ENCODE measurements at regions not wholly inside any gene's neighbourhood (a gene's known extent, or its start where the extent isn't known, plus 50 kb on each side); places are given as distances from the start of the nearest gene placed in this dataset.

DNA sequence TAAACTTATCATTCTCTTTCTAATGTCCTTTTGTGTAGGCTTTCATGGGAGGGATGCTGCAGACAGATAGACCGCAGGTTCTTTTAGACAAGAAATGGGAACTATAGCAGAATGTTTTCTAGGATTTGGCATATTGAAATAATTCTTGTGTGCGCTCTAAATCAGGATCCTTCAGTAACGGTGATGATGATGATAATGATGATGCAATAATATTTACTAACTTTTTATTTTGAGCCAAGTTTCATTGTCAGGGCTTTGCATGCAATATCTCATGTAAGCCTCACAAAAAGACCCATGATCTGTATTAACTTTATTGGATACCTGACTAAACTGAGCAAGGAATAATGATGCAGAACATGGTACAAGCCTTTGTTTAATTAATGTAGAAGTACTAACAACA, 280.1 kb downstream of the HAO1 start:
- Histone ChIP-seq H2BK120ac (ENCODE audit: low read depth, low read length) (no peak overlapping the region), H2BK15ac (ENCODE audit: low read depth, poor library complexity, severe bottlenecking) (no peak overlapping the region), H4K8ac (ENCODE audit: low read length) (no peak overlapping the region), H2AK5ac (ENCODE audit: low read length, severe bottlenecking) (no peak overlapping the region), H3K4me2 (ENCODE audit: low read length, poor library complexity, severe bottlenecking) (no peak overlapping the region), H2BK5ac (ENCODE audit: low read depth, low read length, poor library complexity, severe bottlenecking) (no peak overlapping the region), H3K4me3 (ENCODE audit: insufficient read depth in 1 of 2, low read depth in 1 of 2, low read length in 2 of 2) (no peak overlapping the region), H3K18ac (ENCODE audit: low read depth in 1 of 2, low read length in 2 of 2) (no peak overlapping the region), H3K9me3 (ENCODE audit: control insufficient read depth, low read length) (no peaks in the 10 kb centered on the region), H4K91ac (ENCODE audit: low read length) (no peak overlapping the region), H3K9ac (ENCODE audit: low read length) (no peak overlapping the region), H3K36me3 (ENCODE audit: control insufficient read depth in 1 of 2, insufficient read depth in 2 of 2, low read depth in 1 of 2, low read length in 2 of 2) (no peaks in the 10 kb centered on the region), H3K79me1 (replicated peaks; ENCODE audit: low read length, poor library complexity, severe bottlenecking) (no peaks in the 10 kb centered on the region), H3K27me3 (ENCODE audit: control insufficient read depth in 1 of 2, insufficient read depth in 1 of 2, low read length in 2 of 2) (no peaks in the 10 kb centered on the region), H2AFZ (ENCODE audit: low read depth, low read length) (no peak overlapping the region), H3K4me1 (ENCODE audit: control insufficient read depth, insufficient read depth, low read depth, low read length) (no peaks in the 10 kb centered on the region), H3K4ac (ENCODE audit: low read depth in 1 of 2, low read length in 2 of 2) (no peak overlapping the region), H3K23ac (ENCODE audit: low read length in 2 of 2) (no peak overlapping the region), H3K27ac (ENCODE audit: low read length, poor library complexity, severe bottlenecking) (no peak overlapping the region), H2BK12ac (ENCODE audit: low read length in 2 of 2) (no peak overlapping the region), H3K14ac (ENCODE audit: low read length in 2 of 2) (no peak overlapping the region)
- 95% methylated on average over 2 of the region's 3 CpGs for WGBS
- DNase-seq: no peak

DNA sequence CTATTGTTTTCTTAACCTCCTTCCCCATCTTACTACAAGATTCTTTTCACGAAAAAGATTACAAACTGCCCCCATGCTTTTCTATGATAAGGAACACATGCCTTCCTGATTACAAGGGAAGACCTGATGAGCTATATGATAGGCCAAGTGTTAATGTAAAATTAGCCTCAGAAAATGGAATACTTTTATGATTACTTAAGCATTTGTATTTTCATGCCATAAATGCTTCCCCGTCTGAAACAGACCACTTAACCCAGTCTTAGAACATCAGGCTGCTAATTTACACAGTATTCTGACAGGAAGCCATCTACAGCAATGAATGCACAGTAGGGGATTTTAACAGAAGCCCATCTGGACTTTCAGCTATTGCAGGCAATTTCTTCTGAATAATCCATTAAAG, 274.9 kb downstream of the HAO1 start:
- Histone ChIP-seq H2AFZ (ENCODE audit: low read depth, low read length) (no peak overlapping the region), H3K9ac (ENCODE audit: low read length) (no peak overlapping the region), H3K4ac (ENCODE audit: low read depth in 1 of 2, low read length in 2 of 2) (no peak overlapping the region), H3K4me1 (ENCODE audit: control insufficient read depth, insufficient read depth, low read depth, low read length) (no peaks in the 10 kb centered on the region), H2BK15ac (ENCODE audit: low read depth, poor library complexity, severe bottlenecking) (no peak overlapping the region), H3K4me2 (ENCODE audit: low read length, poor library complexity, severe bottlenecking) (no peak overlapping the region), H3K23ac (ENCODE audit: low read length in 2 of 2) (no peak overlapping the region), H2BK5ac (ENCODE audit: low read depth, low read length, poor library complexity, severe bottlenecking) (no peak overlapping the region), H3K36me3 (ENCODE audit: control insufficient read depth in 1 of 2, insufficient read depth in 2 of 2, low read depth in 1 of 2, low read length in 2 of 2) (no peaks in the 10 kb centered on the region), H3K27ac (ENCODE audit: low read length, poor library complexity, severe bottlenecking) (no peak overlapping the region), H4K8ac (ENCODE audit: low read length) (no peak overlapping the region), H2BK12ac (ENCODE audit: low read length in 2 of 2) (no peak overlapping the region), H3K27me3 (ENCODE audit: control insufficient read depth in 1 of 2, insufficient read depth in 1 of 2, low read length in 2 of 2) (no peaks in the 10 kb centered on the region), H3K18ac (ENCODE audit: low read depth in 1 of 2, low read length in 2 of 2) (no peak overlapping the region), H2BK120ac (ENCODE audit: low read depth, low read length) (no peak overlapping the region), H3K9me3 (ENCODE audit: control insufficient read depth, low read length) (no peaks in the 10 kb centered on the region), H3K4me3 (ENCODE audit: insufficient read depth in 1 of 2, low read depth in 1 of 2, low read length in 2 of 2) (no peak overlapping the region), H4K91ac (ENCODE audit: low read length) (no peak overlapping the region), H2AK5ac (ENCODE audit: low read length, severe bottlenecking) (no peak overlapping the region), H3K79me1 (replicated peaks; ENCODE audit: low read length, poor library complexity, severe bottlenecking) (no peaks in the 10 kb centered on the region), H3K14ac (ENCODE audit: low read length in 2 of 2) (no peak overlapping the region)
- WGBS: 10% methylated on average over 1 of the region's 2 CpGs
- DNase-seq: peak; percentile 16

GRCh38 chr20:7667194-7667593, 273.1 kb downstream of the HAO1 start:
- no peak overlapping the region for H4K8ac ChIP-seq (ENCODE audit: low read length)
- 66% methylated on average over 4 of the region's 4 CpGs for WGBS
- DNase-seq: no peak
- no peak overlapping the region for H2AFZ ChIP-seq (ENCODE audit: low read depth, low read length)
- H2BK15ac ChIP-seq (ENCODE audit: low read depth, poor library complexity, severe bottlenecking): no peak overlapping the region
- no peaks in the 10 kb centered on the region for H3K79me1 ChIP-seq (replicated peaks; ENCODE audit: low read length, poor library complexity, severe bottlenecking)
- no peaks in the 10 kb centered on the region for H3K9me3 ChIP-seq (ENCODE audit: control insufficient read depth, low read length)
- no peak overlapping the region for H3K9ac ChIP-seq (ENCODE audit: low read length)
- no peak overlapping the region for H3K14ac ChIP-seq (ENCODE audit: low read length in 2 of 2)
- no peak overlapping the region for H3K4me3 ChIP-seq (ENCODE audit: insufficient read depth in 1 of 2, low read depth in 1 of 2, low read length in 2 of 2)
- no peaks in the 10 kb centered on the region for H3K27me3 ChIP-seq (ENCODE audit: control insufficient read depth in 1 of 2, insufficient read depth in 1 of 2, low read length in 2 of 2)
- no peak overlapping the region for H3K18ac ChIP-seq (ENCODE audit: low read depth in 1 of 2, low read length in 2 of 2)
- no peaks in the 10 kb centered on the region for H3K36me3 ChIP-seq (ENCODE audit: control insufficient read depth in 1 of 2, insufficient read depth in 2 of 2, low read depth in 1 of 2, low read length in 2 of 2)
- H3K27ac ChIP-seq (ENCODE audit: low read length, poor library complexity, severe bottlenecking): no peak overlapping the region
- no peak overlapping the region for H2BK5ac ChIP-seq (ENCODE audit: low read depth, low read length, poor library complexity, severe bottlenecking)
- no peak overlapping the region for H3K4ac ChIP-seq (ENCODE audit: low read depth in 1 of 2, low read length in 2 of 2)
- H4K91ac ChIP-seq (ENCODE audit: low read length): no peak overlapping the region
- no peak overlapping the region for H2BK12ac ChIP-seq (ENCODE audit: low read length in 2 of 2)
- no peak overlapping the region for H2AK5ac ChIP-seq (ENCODE audit: low read length, severe bottlenecking)
- no peak overlapping the region for H3K23ac ChIP-seq (ENCODE audit: low read length in 2 of 2)
- H3K4me1 ChIP-seq (ENCODE audit: control insufficient read depth, insufficient read depth, low read depth, low read length): no peaks in the 10 kb centered on the region
- no peak overlapping the region for H2BK120ac ChIP-seq (ENCODE audit: low read depth, low read length)
- no peak overlapping the region for H3K4me2 ChIP-seq (ENCODE audit: low read length, poor library complexity, severe bottlenecking)

DNA sequence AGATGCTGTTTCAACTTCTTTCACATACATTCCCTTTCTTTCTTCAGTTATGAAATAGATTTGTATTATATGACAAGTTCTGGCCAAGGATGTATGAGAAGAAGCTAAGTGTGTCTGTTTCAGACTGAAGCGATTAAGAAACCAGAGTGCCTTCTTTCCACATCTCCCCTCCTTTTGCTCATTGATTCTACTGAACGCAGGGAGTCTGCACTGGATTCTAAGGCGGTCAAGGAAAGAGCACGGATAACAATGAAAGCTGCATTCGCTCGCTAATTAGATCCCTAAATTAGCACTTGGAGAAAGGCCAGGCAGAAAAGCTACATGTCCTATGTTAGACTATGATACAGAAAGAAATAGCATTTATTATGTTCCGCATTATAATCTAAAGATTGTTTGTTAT, 267.7 kb downstream of the HAO1 start:
- WGBS: 64% methylated on average over 6 of the region's 7 CpGs

More for the DNA sequence above, 267.7 kb downstream of the HAO1 start:
- no peak overlapping the region for H2BK12ac ChIP-seq (ENCODE audit: low read length in 2 of 2)
- no peak overlapping the region for H2BK5ac ChIP-seq (ENCODE audit: low read depth, low read length, poor library complexity, severe bottlenecking)
- no peaks in the 10 kb centered on the region for H3K79me1 ChIP-seq (replicated peaks; ENCODE audit: low read length, poor library complexity, severe bottlenecking)
- H3K27ac ChIP-seq (ENCODE audit: low read length, poor library complexity, severe bottlenecking): no peak overlapping the region
- no peak overlapping the region for H3K14ac ChIP-seq (ENCODE audit: low read length in 2 of 2)
- no peak overlapping the region for H4K91ac ChIP-seq (ENCODE audit: low read length)
- H3K18ac ChIP-seq (ENCODE audit: low read depth in 1 of 2, low read length in 2 of 2): no peak overlapping the region
- H2BK120ac ChIP-seq (ENCODE audit: low read depth, low read length): no peak overlapping the region
- no peak for DNase-seq
- H3K27me3 ChIP-seq (ENCODE audit: control insufficient read depth in 1 of 2, insufficient read depth in 1 of 2, low read length in 2 of 2): no peaks in the 10 kb centered on the region
- no peak overlapping the region for H3K23ac ChIP-seq (ENCODE audit: low read length in 2 of 2)
- H2AK5ac ChIP-seq (ENCODE audit: low read length, severe bottlenecking): no peak overlapping the region
- no peaks in the 10 kb centered on the region for H3K36me3 ChIP-seq (ENCODE audit: control insufficient read depth in 1 of 2, insufficient read depth in 2 of 2, low read depth in 1 of 2, low read length in 2 of 2)
- no peak overlapping the region for H2BK15ac ChIP-seq (ENCODE audit: low read depth, poor library complexity, severe bottlenecking)
- no peak overlapping the region for H4K8ac ChIP-seq (ENCODE audit: low read length)
- H3K4ac ChIP-seq (ENCODE audit: low read depth in 1 of 2, low read length in 2 of 2): no peak overlapping the region
- H3K9me3 ChIP-seq (ENCODE audit: control insufficient read depth, low read length): peaks cover 3% of the 10 kb centered on the region
- no peak overlapping the region for H2AFZ ChIP-seq (ENCODE audit: low read depth, low read length)
- no peak overlapping the region for H3K9ac ChIP-seq (ENCODE audit: low read length)
- no peak overlapping the region for H3K4me2 ChIP-seq (ENCODE audit: low read length, poor library complexity, severe bottlenecking)
- H3K4me3 ChIP-seq (ENCODE audit: insufficient read depth in 1 of 2, low read depth in 1 of 2, low read length in 2 of 2): no peak overlapping the region
- no peaks in the 10 kb centered on the region for H3K4me1 ChIP-seq (ENCODE audit: control insufficient read depth, insufficient read depth, low read depth, low read length)
